Uterus (tissue), 2 donors: ENCODE measurements at regions not wholly inside any gene's neighbourhood (a gene's known extent, or its start where the extent isn't known, plus 50 kb on each side); places are given as distances from the start of the nearest gene placed in this dataset.

Source experiments
- CTCF ChIP-seq, 4 experiments: fragments of 200-600 bp in 2 of 4; fragments of 450-650 bp in 2 of 4; sonication (generic) in 2 of 4; IDR thresholded peaks; one replicate each; pipeline ENCODE4 v1.5.1; 2016 to 2019; ENCODE audit warnings: antibody characterized with exemption in 4 of 4, mild to moderate bottlenecking in 2 of 4, moderate library complexity in 1 of 4
- POLR2A ChIP-seq, 2 donors: fragments of 450-650 bp; IDR thresholded peaks; one replicate each; pipeline ENCODE4 v1.6.1; 2016; ENCODE audit warnings: antibody characterized with exemption in 2 of 2, mild to moderate bottlenecking in 1 of 2, moderate library complexity in 1 of 2

- no peak for TF ChIP-seq CTCF (IDR thresholded peaks at IDR 0.05)
- no peak for TF ChIP-seq POLR2A (IDR thresholded peaks at IDR 0.05)
These were observed 255.1 kb downstream of the CCSER2 start for GRCh38 chr10:84583501-84583900.
